NCI-H128 (cell line): ENCODE measurements at regions not wholly inside any gene's neighbourhood (a gene's known extent, or its start where the extent isn't known, plus 50 kb on each side); places are given as distances from the start of the nearest gene placed in this dataset.

ENCODE experiments used
- DNase-seq: peaks from one replicate; lab custom pipeline; 2025; ENCODE audit not compliant: unreplicated experiment; lab: John Stamatoyannopoulos, UW

GRCh38 chr2:211055438-211055837 is 499.0 kb downstream of the CPS1 start:
- no peak for DNase-seq

- no peak for DNase-seq
Measured at GRCh38 chr2:211061612-211062296, 505.4 kb downstream of the CPS1 start.

GRCh38 chr2:211062297-211062612 is 505.9 kb downstream of the CPS1 start:
- DNase-seq: no peak

- DNase-seq: no peak
Measured at GRCh38 chr2:211067029-211067428, 510.6 kb downstream of the CPS1 start.

GRCh38 chr2:211068108-211068780 is 511.8 kb downstream of the CPS1 start:
- DNase-seq: no peak

GRCh38 chr2:211070547-211070946 is 514.1 kb downstream of the CPS1 start:
- no peak for DNase-seq

- DNase-seq: no peak
Measured at GRCh38 chr2:211077216-211077767, 520.9 kb downstream of the CPS1 start.

GRCh38 chr2:211084352-211084751 is 528.0 kb downstream of the CPS1 start:
- no peak for DNase-seq

GRCh38 chr2:211085056-211085680 is 528.8 kb downstream of the CPS1 start:
- no peak for DNase-seq

- DNase-seq: no peak
Measured at GRCh38 chr2:211086049-211086448, 529.6 kb downstream of the CPS1 start.

GRCh38 chr2:211089127-211089526 is 532.7 kb downstream of the CPS1 start:
- DNase-seq: no peak

- DNase-seq: no peak
Measured at GRCh38 chr2:211093743-211094303, 537.4 kb downstream of the CPS1 start.

- DNase-seq: no peak
Measured at GRCh38 chr2:211103989-211104388, 547.6 kb downstream of the CPS1 start.

- DNase-seq: no peak
Measured at GRCh38 chr2:211113334-211114175, 557.2 kb downstream of the CPS1 start.

GRCh38 chr2:211114826-211115455 is 558.5 kb downstream of the CPS1 start:
- DNase-seq: no peak

- DNase-seq: no peak
Measured at GRCh38 chr2:211117026-211117425, 560.6 kb downstream of the CPS1 start.

- DNase-seq: no peak
Measured at GRCh38 chr2:211126256-211126655, 569.9 kb downstream of the CPS1 start.

- no peak for DNase-seq
Measured at GRCh38 chr2:211127501-211127900, 571.1 kb downstream of the CPS1 start.

- no peak for DNase-seq
Measured at GRCh38 chr2:211128287-211128686, 571.9 kb downstream of the CPS1 start.

- DNase-seq: no peak
Measured at GRCh38 chr2:211129798-211130197, 573.4 kb downstream of the CPS1 start.
